GM12891 (cell line): ENCODE measurements at regions not wholly inside any gene's neighbourhood (a gene's known extent, or its start where the extent isn't known, plus 50 kb on each side); places are given as distances from the start of the nearest gene placed in this dataset.

Source experiments
- PAX5 ChIP-seq: IDR thresholded peaks from 2 replicates; pipeline ENCODE4 v1.6.1; 2011; ENCODE audit warnings: low read length, moderate library complexity, mild to moderate bottlenecking; ENCODE audit not compliant: insufficient read depth, severe bottlenecking
- POLR2A ChIP-seq: IDR thresholded peaks from 2 replicates; pipeline ENCODE4 v1.6.1; 2011; ENCODE audit warnings: low read depth, low read length, control low read depth
- POLR2AphosphoS5 ChIP-seq: IDR thresholded peaks from 2 replicates; pipeline ENCODE4 v1.6.1; 2011; ENCODE audit warnings: low read depth, low read length, control low read depth
- SPI1 ChIP-seq: IDR thresholded peaks from 2 replicates; pipeline ENCODE4 v1.6.1; 2011; ENCODE audit warnings: low read depth, low read length, control low read depth
- TAF1 ChIP-seq: IDR thresholded peaks from 2 replicates; pipeline ENCODE4 v1.6.1; 2011; ENCODE audit warnings: low read depth, low read length, control low read depth

DNA sequence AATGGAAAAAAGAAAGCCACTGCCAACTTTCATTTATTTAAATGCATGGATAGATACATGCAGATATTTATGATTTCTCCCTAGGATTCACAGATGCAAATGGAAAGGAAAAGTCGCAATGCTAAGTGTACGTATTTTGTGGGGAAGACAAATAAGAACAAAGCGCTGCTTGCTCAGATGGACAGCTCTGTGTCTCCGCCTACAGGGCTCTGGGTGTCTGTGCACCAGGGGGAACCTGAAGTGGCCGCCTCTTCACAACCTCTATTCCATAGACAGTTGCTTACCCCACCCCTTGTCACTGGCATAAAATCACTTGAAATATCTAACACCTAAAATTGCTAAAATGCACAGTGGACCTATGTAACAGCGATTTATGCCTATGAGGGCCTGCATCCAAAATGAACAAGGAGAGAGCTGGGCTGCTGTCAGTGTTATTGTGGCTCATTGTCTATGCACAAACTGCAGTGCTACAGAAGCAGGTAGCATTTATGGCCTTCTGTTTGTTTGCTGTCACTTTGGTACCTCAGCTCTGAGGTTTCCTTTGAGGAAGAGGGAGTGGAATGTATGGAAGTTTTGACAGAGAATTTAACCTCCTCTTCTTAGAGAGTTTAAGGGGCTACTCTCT lies 58.6 kb upstream of the PAGE1 start:
- TF ChIP-seq POLR2A, result no peak
- no peak for TF ChIP-seq TAF1
- TF ChIP-seq POLR2AphosphoS5, result no peak
- no peak for TF ChIP-seq SPI1
- no peak for TF ChIP-seq PAX5
